GM18519 (cell line): ENCODE measurements at regions not wholly inside any gene's neighbourhood (a gene's known extent, or its start where the extent isn't known, plus 50 kb on each side); places are given as distances from the start of the nearest gene placed in this dataset.
A peak's percentile ranks its signal among the peaks of the same experiment; 100 is the strongest.

ENCODE experiments used
- ATAC-seq: cut with Tn5 transposase; IDR thresholded peaks from one replicate; pipeline ENCODE4 v1.9.1; 2021; ENCODE audit warnings: mild to moderate bottlenecking, moderate library complexity; ENCODE audit not compliant: unreplicated experiment, low FRiP score

DNA sequence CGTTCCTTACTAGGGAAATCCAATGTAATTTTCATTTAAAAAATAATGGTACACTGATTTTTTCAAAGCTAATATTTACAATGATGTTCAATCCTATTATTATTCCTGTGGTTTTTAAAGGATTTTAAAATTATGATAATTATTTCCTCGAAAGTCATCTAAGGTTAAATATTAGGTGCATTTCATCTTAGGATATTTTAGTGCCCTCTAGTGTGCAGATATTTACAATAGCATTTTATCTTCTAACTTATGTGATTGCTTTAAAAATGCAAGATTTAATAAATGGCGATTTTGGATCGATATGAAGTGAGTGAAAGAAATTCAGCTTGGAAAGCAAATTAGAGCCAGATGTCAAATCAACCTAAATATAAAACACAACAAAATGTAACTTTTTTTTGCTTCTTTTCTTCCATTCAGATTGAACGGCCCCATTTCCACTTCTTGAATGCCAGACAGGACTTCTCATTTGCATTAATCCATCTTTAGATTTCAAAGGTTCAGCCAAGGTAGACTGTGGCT, 293.5 kb downstream of the SLC6A15 start:
- no peak for ATAC-seq

DNA sequence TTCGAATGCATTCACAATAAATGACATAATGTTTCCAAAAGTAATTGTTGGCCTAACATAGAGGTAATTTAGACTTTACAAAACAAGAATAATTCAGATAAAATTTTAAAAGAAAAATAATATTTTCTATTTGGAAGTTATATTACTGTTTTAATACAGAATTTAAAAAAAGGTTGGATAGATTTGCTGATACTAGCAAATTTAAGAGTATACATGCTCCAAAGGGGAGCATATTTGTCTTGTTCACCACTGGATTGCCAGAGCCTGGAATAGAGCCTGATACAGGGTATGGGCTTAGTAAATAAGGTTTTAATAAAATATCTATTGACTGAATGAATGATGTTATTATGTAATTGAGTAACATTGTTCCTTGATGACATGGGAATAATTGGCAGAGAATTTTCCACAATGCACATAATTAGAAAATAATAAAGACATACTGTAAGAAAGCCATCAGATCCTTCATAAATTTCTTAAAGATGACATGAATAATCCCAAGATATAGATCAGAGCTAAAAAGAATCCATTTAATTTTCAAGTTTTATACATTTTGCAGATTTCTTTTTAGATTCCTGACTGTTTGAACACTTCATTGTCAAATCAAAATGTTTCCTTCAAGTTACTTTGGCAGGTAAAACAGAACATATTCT, 305.3 kb downstream of the SLC6A15 start:
- ATAC-seq: no peak

DNA sequence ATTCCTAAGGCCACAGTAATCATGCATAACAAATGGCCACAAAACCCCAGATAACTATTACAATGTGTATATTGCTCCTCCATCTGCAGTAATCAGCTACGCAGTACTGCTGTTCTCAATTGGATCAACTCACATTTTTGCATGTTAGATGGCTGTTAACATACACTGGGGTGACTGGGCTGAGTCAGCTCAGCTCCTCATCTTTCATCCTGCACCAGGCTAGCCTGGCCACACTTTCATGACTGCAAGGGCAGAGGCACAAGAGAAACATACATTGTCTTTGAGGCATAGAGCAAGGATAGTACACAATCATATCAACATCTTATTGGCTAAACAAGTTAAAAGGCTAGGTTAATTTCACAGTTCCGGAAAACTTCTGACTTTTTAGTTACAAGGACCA, 306.6 kb downstream of the SLC6A15 start:
- ATAC-seq: no peak

DNA sequence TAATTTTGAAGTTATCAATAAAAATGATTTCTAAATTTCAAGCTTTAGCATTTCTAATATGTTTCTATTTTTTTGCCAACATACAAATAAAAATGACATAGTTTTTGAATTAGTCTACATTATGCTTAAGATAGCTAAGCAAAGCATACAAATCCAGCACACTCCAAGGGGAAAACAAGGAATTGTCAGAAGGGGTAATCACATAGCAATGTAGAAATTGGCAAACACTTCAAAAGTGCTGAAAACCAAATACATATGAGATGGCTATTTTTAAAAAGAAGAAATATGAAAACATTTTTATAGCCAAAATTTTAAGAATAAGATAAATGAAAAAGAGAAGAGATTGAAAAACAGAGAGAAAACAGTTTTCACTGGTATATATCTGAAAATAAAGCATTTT, 308.0 kb downstream of the SLC6A15 start:
- no peak for ATAC-seq

- no peak for ATAC-seq
Measured at GRCh38 chr12:84603484-84604248, 308.9 kb downstream of the SLC6A15 start.

- ATAC-seq: no peak
Measured at GRCh38 chr12:84601483-84601882, 311.1 kb downstream of the SLC6A15 start.

GRCh38 chr12:84599539-84599938, 313.1 kb downstream of the SLC6A15 start:
- ATAC-seq: no peak

GRCh38 chr12:84596266-84596665, 316.3 kb downstream of the SLC6A15 start:
- no peak for ATAC-seq

- ATAC-seq: no peak
Measured at GRCh38 chr12:84594157-84594556, 318.4 kb downstream of the SLC6A15 start.

DNA sequence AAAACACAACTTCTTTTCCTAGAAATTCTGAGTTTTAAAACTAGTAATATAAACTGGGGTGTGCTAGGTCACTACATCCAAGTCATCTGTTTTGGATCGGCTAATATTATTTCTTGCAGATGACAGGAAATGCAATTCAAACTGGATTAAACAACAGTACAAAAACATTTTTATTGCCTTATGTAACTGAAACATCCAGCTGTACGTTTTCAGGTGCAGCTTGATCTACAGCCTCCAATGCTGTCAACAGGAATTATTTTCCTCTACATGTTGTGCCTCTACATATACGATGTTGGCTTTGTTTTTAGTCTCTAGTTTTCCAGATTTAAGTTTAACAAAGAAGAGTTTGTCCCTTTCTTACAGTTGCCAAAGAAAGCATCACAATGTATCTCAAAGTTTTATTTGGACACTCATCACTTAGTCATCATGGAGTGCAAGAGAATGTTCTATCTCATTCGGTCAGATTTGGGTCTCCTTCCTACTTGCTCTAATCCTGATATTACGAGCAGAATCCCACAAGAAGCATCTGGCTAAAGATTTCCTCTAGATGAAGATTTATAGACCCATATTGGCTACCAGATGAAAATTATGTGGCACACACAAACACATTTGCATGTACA, 326.7 kb downstream of the SLC6A15 start:
- no peak for ATAC-seq

DNA sequence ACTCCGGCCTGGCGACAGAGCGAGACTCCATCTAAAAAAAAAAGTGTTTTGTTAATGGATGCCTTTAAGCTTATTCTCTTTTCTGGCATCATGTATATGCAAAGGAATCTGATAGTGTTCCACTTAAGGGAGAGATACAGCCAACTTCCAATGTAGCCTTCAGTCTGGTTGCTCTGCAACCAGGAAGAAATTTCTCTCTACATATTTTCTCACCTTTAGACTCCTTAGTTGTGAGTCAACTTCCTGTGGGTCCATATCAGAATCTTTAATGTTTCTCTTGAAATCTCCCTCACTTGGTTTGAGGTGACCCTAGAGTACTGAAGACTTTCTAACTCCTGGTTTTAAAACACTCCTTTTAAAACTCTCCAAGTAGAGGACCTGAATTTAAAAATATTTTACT, 340.4 kb downstream of the SLC6A15 start:
- no peak for ATAC-seq

DNA sequence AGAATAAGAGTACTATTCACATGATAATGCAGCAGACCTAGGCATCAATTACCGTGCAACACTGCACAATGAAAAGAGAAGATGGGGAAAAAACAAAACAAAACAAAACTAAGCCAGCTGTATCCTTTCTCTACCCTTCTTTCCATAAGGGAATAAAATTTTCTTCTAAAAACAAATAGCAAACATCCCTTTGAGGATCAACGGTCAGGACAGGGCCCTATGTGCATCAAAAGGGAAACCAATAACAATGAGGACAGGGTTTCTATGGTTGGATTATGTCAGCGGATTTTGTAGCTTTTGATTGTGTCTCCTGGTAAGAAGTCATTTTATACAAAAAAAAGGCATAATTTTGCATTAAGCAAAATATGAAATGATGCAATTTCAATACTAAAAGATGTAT, 350.3 kb downstream of the SLC6A15 start:
- no peak for ATAC-seq

DNA sequence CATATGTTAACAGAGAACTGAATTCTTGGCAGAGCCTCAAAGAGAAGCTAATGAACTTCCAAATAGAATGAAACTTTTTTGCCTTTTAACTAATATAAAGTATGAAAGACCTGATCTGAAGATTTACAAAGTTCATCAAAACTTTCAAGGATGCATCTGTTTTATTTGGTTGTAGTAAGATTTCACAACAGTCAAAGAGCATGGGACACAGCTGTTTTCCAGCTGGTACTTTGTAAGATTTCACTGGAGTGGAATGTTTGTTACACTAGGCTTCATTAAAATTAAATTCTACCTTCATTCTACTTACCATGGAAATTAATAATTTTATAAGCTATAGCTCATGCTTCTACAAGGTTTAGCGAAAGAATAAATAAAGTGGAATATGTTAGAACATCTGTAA, 351.2 kb downstream of the SLC6A15 start:
- no peak for ATAC-seq

- ATAC-seq: no peak
Measured at GRCh38 chr12:84554199-84554723, 358.3 kb downstream of the SLC6A15 start.

DNA sequence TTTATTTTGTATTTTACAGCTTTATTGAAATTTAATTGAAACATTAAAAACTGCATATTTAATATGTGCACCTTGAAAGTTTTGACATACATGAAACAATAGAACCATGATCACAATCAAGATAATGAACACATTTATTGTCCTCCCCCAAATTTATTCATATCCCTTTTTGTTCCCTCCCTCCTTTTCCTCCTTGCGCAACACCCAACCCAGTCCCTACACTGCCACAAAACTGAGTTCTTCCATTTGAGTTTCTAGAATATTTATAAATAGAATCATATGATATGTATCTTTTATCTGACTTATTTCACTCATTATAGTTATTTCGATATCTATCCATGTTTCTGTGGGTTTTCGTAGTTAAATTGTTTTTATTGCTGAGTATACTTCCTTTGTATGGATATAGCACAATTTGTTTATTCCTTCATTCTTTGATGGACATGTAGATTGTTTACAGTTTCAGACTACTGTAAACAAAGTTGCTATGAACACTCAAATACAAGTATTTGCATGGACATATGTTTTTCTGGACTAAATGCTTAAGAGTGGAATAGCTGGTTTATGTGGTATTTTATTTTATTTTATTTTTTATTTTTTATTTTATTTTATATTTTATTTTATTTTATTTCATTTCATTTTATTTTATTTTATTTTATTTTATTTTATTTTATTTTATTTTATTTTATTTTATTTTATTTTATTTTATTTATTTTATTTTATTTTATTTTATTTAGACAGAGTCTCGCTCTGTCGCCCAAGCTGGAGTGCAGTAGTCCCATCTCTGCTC, 359.1 kb downstream of the SLC6A15 start:
- no peak for ATAC-seq

GRCh38 chr12:84551373-84551772, 361.2 kb downstream of the SLC6A15 start:
- ATAC-seq: no peak

DNA sequence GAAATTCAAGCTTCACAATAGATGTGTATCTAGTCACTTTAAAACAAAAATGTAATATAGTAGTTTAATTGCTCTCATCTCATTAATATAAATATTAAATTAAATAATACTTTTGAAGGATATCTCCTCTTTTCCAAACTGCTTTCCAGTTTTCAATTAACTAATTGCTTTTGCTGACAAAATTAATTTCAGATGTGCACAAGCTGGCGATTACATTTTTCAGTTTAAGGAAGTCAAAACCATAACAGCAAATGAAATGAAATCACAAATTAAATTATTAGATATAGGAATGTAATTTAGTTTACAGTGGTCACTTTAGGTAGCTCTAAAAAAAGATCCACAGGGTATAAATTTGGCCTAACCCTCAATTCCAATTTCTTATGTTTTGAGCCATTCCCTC, 362.1 kb downstream of the SLC6A15 start:
- no peak for ATAC-seq

DNA sequence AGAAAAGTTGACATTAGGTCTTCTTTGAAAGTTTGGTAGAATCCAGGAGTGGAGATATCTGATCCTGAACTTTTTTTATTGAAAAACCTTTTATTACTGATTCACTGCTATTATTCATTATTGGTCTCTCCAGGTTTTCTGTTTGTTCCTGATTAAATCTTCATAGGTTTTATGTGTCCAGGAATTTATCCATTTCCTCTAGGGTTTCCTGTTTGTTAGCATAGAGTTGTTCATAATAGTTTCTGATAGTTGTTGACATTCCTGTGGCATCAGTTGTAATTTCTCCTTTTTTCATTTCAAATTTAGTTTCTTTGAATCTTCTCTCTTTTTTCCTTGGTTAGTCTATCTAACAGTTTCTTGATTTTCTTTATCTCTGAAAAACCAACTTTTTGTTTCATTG, 370.3 kb downstream of the SLC6A15 start:
- no peak for ATAC-seq

- ATAC-seq: no peak
Measured at GRCh38 chr12:84537666-84538065, 374.9 kb downstream of the SLC6A15 start.

DNA sequence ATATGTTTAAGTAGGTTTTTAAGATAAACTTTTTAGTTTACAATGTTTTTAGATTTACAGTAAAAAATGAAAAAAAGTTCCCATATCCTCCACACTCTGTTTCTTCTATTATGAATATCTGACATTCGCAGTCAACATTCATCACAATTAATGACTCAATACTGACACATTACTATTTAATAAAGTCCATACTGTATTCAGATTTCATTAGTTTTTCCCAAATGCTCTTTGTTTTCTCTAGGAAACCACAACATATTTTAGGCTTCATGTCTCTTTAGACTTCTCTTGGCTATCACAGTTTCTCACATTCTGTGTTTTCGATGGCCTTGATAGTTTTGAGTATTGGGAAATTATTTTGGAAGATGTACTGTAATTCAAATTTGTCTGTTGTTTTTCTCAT, 399.8 kb downstream of the SLC6A15 start:
- ATAC-seq: no peak

DNA sequence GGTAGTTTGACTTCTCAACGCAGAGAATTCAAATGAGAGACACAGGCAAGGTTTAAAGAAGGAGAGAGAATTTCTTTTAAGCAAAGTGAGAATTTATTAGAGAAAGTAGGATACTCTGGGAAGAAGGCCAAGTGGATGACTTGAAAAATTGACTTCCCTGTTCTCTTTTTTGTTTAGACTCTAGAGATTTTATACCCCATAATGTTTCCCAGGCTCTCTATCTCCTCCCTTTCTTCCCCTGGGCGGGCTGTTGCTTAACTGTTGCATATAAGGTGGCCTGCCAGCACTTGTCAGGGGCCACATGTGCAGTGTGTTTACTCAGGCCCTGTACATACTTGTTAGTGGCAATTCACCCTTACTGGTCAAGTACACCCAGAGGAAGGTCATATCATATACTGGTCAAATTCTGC, 403.7 kb downstream of the SLC6A15 start:
- peak; percentile 5 for ATAC-seq
